ENCODE measurements at regions not wholly inside any gene's neighbourhood (a gene's known extent, or its start where the extent isn't known, plus 50 kb on each side); places are given as distances from the start of the nearest gene placed in this dataset.

DNA sequence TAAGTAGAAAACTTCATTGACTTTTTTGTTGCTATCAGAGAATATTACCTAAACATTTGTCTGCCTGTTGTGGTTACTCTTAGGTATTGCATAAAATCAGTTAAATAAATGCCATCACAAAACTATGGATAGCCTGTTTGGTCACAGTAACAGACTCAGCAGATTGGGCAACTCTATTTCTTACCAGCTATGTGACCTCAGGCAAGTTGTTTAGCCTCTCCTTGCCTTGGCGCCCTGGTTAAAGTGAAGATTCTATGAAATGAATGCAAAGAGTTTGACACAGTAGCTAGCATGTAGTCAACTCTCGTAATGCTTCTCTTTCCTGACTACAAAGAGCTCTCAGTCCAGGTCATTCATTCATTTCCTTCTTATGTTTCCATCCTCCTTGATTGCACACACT, 82.5 kb upstream of the ID4 start:
- intact Hi-C loops (cut with DNase I) = no loop called here
- H3K4me3 ChIP-seq = no peak overlapping the region
- WGBS, 2 donors = 80 to 81% methylated on average over 2 of the region's 2 CpGs
- DNase-seq = no peak
- no peaks in the 10 kb centered on the region for H3K9me3 ChIP-seq
- no peaks in the 10 kb centered on the region for H3K36me3 ChIP-seq
- TF ChIP-seq POLR2A (IDR thresholded peaks at IDR 0.05) (no peak), EP300 (IDR thresholded peaks at IDR 0.05) (no peak), POLR2AphosphoS5 (IDR thresholded peaks at IDR 0.05) (no peak)
- TF ChIP-seq, protein P1, sequence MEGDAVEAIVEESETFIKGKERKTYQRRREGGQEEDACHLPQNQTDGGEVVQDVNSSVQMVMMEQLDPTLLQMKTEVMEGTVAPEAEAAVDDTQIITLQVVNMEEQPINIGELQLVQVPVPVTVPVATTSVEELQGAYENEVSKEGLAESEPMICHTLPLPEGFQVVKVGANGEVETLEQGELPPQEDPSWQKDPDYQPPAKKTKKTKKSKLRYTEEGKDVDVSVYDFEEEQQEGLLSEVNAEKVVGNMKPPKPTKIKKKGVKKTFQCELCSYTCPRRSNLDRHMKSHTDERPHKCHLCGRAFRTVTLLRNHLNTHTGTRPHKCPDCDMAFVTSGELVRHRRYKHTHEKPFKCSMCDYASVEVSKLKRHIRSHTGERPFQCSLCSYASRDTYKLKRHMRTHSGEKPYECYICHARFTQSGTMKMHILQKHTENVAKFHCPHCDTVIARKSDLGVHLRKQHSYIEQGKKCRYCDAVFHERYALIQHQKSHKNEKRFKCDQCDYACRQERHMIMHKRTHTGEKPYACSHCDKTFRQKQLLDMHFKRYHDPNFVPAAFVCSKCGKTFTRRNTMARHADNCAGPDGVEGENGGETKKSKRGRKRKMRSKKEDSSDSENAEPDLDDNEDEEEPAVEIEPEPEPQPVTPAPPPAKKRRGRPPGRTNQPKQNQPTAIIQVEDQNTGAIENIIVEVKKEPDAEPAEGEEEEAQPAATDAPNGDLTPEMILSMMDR (IDR thresholded peaks at IDR 0.05) = no peak
- H3K27ac ChIP-seq = no peak overlapping the region
- H3K4me1 ChIP-seq = no peaks in the 10 kb centered on the region
- no peaks in the 10 kb centered on the region for H3K27me3 ChIP-seq

DNA sequence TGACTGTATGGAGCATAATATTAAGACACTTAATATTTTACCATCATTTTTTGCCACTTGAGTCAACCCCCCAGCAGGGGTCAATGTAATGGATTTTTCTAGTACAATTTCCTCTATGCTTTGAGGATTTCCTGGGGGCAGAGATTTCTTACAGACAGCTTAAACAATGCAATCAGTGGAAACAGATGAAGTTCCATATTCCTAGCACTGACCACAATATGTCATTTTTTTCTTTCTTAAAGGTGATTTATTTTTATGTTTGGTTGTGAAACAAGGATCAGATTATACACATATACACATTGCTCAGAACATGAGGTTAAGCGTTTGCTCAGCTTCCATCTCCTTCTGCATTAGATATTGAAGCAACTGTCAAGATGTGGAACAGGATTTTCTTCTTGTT, 82.0 kb upstream of the ID4 start:
- Histone ChIP-seq H3K4me1 (no peaks in the 10 kb centered on the region), H3K9me3 (no peaks in the 10 kb centered on the region), H3K4me3 (no peak overlapping the region), H3K27me3 (no peaks in the 10 kb centered on the region), H3K36me3 (no peaks in the 10 kb centered on the region), H3K27ac (no peak overlapping the region)
- intact Hi-C loops (cut with DNase I) = no loop called here
- no peak for DNase-seq
- TF ChIP-seq EP300 (IDR thresholded peaks at IDR 0.05) (no peak), POLR2A (IDR thresholded peaks at IDR 0.05) (no peak), POLR2AphosphoS5 (IDR thresholded peaks at IDR 0.05) (no peak)
- TF ChIP-seq, protein P1 (IDR thresholded peaks at IDR 0.05) = no peak
- WGBS, 2 donors = 35 to 64% methylated on average over 1 of the region's 1 CpG

DNA sequence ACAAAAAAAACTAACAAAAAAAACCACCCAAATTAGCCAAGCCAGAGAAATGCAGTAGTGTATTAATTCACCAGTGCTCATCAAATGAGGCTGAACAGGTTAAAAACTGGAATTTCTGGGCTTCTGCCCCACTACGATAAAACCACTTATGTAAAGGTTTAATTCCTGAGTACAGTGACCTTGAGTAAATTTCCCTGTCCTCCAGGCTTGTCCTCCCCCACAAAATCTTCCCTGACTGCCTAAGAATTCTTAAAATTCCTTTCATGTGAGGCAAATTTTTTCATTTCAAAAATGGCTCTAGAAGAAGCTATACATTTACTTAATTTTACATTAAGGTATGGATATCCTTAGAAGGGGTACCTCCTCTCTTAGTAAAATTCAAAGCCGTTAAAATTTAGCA, 80.1 kb upstream of the ID4 start:
- no peak for DNase-seq
- H3K36me3 ChIP-seq = no peaks in the 10 kb centered on the region
- no peaks in the 10 kb centered on the region for H3K9me3 ChIP-seq
- no peaks in the 10 kb centered on the region for H3K4me1 ChIP-seq
- TF ChIP-seq POLR2AphosphoS5 (IDR thresholded peaks at IDR 0.05) (no peak), EP300 (IDR thresholded peaks at IDR 0.05) (no peak), POLR2A (IDR thresholded peaks at IDR 0.05) (no peak)
- TF ChIP-seq, protein P1 (IDR thresholded peaks at IDR 0.05) = no peak
- no peak overlapping the region for H3K4me3 ChIP-seq
- intact Hi-C loops (cut with DNase I) = no loop called here
- H3K27me3 ChIP-seq = no peaks in the 10 kb centered on the region
- WGBS, 2 donors = 69 to 74% methylated on average over 2 of the region's 2 CpGs
- no peak overlapping the region for H3K27ac ChIP-seq

DNA sequence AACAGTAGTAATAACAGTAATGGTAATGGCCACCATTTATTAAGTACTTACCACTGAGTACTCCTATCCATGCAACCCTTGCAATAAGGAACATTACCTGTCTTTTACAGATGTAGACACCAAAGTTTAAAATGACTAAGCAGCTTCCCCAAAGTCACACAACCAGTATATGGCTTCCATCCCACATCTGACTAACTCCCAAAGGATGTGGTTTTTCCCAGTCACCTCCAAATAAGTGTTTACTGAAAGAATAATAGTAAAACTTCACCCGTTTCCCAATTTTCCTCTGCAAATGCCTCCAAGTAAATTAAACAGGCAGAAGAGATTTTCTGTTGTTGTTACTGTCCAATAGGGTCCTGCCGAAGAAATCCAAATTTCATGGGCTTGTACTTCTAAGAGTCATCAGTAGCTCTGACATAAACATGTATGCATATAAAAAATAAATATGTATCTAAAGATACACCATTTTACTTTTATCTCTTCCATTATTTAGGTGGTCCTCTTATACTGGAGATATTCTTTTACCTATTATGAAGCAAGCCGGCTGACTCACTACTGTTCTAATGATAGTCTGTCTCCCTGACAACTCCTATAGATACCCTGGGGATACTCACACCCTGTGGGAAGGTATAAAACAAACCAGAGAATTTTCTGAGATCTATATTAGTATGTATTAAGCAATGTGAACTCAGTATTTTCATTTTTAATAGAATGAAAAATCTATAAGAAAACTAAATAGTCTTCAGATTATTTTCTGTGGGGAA, 77.9 kb upstream of the ID4 start:
- TF ChIP-seq, protein P1 (IDR thresholded peaks at IDR 0.05) = no peak
- TF ChIP-seq EP300 (IDR thresholded peaks at IDR 0.05) = no peak
- H3K4me3 ChIP-seq = no peak overlapping the region
- no peaks in the 10 kb centered on the region for H3K27me3 ChIP-seq
- H3K27ac ChIP-seq = no peak overlapping the region
- intact Hi-C loops (cut with DNase I) = no loop called here
- no peaks in the 10 kb centered on the region for H3K36me3 ChIP-seq
- no peaks in the 10 kb centered on the region for H3K4me1 ChIP-seq
- no peak for DNase-seq
- H3K9me3 ChIP-seq = no peaks in the 10 kb centered on the region
- 87 to 89% methylated on average over 3 of the region's 3 CpGs for WGBS, 2 donors

DNA sequence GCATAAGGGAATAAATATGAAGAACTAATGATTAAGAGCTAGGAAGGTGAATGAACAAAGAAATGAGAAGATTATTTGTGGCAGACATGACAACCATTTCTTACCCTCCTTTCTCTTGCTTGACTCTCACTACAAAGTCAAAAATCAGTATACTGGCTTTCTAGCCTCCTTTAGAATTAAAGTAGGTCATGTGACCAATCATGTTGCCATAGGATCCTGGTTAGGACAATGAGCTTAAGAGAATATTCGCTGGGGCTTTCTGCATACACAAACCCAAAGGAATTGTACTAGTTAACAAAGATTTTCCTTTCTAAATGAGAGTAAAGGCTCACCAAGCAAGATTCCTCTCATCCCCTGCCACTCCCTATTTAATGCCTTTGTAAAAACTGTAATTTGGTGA, 76.0 kb upstream of the ID4 start:
- whole genome bisulfite sequencing, 2 donors = 88 to 90% methylated on average over 1 of the region's 1 CpG
- H3K9me3 ChIP-seq = no peaks in the 10 kb centered on the region
- H3K4me1 ChIP-seq = no peaks in the 10 kb centered on the region
- no peaks in the 10 kb centered on the region for H3K27me3 ChIP-seq
- H3K36me3 ChIP-seq = no peaks in the 10 kb centered on the region
- intact Hi-C loops (cut with DNase I) = no loop called here
- TF ChIP-seq, protein P1 (IDR thresholded peaks at IDR 0.05) = no peak
- TF ChIP-seq POLR2A (IDR thresholded peaks at IDR 0.05) (no peak), POLR2AphosphoS5 (IDR thresholded peaks at IDR 0.05) (no peak), EP300 (IDR thresholded peaks at IDR 0.05) (no peak)
- no peak overlapping the region for H3K27ac ChIP-seq
- no peak for DNase-seq
- no peak overlapping the region for H3K4me3 ChIP-seq

All from sigmoid colon (tissue), 6 donors.